Activated naive CD8-positive, alpha-beta T cell treated with anti-CD3 and anti-CD28 coated beads, Interleukin-2, amount 50 U/mL, for 16 hours (primary cell): ENCODE measurements at regions not wholly inside any gene's neighbourhood (a gene's known extent, or its start where the extent isn't known, plus 50 kb on each side); places are given as distances from the start of the nearest gene placed in this dataset.

ENCODE experiments used
- DNase-seq: peaks from one replicate; pipeline ENCODE4 v3.0.0-alpha.2; 2020; ENCODE audit warnings: low read depth, low spot score

DNA sequence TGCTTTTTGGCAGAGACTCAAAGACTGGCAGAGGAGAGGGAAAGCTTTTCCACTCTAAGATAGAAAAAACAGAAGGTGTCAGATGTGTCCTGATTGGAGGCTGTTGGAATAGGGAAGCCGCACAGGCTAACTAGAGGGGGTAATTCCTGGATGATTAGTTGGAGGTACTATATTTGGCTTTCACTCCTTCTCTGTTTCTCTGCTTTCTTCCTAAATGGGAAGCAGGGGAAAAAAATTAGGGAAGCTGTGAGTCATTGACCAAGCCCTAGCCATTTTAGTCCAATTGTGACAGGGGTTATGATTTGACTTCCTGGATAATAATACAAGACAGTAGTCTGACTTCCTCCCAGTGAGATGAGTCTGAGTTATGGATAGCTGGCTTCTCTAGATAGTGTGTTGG lies 475.2 kb upstream of the CELF2 start:
- no peak for DNase-seq

DNA sequence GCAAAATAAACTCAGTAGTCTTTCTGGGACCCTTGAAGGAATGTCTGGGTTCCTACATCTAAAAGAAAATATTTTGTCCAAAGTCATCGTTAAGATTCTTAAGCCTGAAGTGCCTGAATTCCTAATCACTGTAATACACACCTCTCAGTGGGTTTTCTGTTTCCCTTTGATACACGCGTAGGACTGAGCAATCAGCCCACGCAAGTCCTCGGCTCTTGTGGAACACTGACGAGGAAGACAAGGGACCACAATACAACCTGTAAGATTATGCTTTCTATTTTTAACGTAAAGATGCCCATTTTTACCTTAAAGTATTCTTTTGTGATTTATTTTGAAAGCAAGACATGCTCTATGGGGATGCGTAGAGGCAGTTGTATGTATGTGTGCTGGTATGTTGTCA lies 472.8 kb upstream of the CELF2 start:
- no peak for DNase-seq

DNA sequence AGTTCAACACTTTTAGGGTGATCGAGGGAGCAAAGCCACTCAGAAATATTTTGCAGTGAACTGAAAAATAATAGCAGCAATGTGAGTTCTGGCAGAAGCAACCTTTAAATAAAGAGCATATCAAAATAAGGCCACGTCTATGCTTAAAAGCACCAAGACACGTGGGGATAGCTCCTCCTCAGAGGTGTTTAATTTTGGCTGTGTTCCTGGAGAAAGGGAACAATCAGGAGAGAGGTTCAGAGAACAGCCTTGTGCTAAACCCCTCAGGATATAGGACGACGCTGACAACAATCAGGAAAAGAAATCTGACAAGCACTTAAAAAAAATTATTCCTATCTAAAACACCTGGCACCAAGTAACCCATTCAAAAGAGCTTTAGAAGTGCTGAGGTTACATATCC lies 471.9 kb upstream of the CELF2 start:
- DNase-seq: no peak

DNA sequence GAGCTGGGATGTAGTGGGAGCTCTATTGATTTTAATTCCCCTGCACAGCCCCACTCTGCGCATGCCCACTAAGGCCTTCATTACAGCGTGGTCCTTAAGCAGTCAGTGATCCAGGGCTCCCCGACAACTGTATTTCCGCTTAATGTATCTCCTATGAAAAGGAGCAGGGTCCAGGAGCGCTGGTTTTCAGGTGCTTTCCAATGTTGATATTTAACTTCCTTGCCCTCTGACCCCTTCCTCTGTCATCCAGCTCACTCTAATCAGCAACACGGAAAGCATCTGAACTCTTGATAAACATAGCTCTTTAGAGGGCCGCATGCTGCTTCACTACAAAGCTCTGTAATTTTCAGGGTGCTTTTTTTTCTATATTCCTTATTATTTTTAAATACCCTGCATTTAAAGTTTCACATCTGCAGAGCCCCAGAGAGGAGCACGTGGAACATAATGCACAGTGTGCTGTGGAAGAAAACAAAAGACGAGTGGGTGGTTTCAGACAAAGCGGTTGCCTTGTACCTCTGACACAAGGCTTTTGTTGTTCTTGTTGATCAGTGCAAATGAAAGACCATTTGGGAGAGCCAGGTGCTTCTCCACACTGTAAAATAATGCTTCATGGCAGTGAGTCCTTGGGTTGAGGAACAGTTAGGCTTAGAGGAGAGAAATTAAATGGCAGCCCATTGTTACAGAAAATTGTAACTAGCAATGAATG lies 465.9 kb upstream of the CELF2 start:
- no peak for DNase-seq

DNA sequence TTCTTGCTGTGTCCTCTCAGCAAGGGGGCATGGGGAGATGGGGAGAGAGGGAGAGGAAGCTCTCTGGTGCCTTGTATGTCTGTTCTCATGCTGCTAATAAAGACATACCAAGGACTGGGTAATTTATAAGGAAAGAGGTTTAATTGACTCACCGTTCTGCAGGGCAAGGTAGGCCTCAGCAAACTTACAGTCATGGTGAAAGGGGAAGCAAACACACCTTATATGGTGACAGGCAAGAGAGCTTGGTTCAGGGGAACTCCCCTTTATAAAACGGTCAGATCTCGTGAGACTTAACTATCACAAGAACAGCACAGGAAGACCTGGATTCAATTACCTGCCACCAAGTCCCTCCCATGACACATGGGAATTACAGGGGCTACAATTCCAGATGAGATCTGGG lies 464.7 kb upstream of the CELF2 start:
- DNase-seq: no peak

DNA sequence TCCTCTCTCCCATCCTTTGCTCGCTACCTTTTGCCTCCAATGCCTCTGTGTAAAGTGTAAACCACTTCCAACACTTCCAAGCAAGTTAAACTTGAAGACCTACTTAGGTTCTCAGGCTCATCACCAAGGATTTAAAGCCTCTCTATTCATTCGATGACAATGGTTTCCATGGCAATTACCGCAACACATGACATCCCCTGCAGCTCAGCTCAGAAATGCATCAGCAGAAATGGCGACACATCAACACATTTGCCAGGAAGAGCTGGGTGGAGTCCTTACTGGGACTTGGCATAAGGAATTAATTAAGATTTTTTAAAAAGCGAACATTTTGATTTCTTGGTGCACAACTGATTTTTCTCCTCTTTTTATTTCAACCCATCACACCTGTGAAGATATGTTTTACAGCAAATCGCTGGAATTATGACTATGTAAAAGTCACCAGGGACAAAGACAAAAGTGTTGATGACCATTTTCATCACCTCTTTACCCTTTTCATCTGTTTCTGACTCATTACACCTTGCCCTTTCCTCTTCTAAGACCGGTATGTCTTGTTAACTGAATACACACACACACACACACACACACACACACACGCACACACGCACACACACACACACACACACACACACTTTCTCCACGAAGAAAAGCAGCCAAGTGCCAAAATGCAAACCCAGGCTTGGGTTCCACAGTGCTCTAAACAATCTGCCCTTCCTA lies 453.4 kb upstream of the CELF2 start:
- DNase-seq: no peak

DNA sequence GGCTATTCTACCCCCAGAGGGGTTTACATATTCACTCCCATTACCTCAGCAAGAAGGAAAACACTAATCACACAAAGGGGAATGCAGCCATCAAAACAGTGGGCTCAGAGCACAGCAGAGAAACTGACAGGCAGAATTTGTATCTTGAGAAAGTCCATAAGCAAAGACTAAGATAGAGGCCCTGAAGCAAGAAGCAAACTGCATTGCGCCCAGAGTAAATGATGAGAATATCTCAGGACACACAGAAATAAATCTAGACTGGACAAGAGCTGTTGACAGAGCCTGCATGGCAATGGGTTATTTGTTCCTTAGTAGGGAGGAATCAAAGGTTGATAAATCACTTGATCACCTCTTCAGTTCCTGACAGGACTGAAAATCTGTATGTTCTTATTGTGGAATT lies 440.7 kb upstream of the CELF2 start:
- DNase-seq: no peak

DNA sequence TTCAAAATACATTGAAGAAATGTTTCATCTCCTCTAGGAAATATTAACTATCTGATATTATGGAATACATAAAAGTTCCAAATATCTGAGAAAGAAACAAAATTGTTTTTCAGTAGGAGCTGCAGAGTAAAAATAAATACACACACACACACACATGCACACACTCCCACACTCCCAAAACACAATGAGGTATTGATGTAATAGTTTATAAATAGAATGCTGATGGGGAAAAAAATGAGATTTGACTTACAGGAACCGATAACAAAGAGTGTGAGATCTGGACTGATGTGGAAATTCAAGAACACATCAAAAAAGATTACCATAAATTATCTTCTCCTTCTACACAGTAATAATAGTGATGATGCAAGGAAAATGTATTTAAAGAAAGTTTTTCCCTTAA lies 438.0 kb upstream of the CELF2 start:
- no peak for DNase-seq

DNA sequence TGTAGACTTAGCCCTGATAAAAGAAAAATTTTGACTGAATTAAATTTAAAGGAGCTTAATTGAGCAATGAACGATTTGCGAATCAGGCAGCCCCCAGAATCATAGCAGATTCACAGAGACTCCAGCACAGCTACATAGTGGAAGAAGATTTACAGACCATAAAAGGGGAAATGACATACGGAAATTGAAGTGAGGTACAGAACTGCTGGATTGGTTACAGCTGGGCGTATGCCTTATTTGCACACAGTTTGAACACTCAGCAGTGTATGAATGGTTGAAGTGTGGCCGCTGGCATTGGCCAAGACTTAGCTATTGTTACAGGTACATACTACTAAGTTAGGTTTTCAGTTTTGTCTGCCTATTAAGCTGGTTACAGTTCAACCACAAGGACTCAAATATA lies 433.5 kb upstream of the CELF2 start:
- no peak for DNase-seq

DNA sequence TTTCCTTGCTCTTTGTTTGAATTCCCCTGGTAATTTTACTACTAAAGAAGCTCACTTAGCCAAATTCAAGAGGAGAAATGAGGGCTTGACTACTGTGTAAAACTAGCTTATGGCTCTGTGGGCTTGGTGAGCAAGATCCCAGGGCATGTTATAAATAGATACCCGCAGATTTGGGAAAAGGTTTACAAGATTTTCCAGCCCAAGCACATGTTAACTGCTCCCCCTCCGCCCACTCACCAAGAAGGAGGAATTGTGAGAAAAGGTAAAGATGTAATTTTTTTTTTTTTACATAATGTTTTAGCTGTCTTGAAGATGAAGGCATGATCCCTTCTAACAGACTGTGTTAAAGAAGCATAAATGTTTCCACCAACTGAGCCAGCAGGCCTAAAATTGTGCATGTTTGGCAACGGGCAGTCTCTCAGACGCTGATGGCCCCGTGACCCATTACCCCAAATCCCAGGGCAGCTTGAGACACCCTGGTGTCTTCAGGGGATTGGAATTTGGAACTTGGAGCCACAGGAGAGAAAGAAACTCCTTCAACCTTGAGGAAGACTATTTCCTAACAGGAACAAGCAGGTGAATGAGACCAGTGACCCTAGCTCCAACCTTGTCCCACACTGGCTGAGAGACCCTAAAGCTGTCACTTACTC lies 429.8 kb upstream of the CELF2 start:
- DNase-seq: no peak

DNA sequence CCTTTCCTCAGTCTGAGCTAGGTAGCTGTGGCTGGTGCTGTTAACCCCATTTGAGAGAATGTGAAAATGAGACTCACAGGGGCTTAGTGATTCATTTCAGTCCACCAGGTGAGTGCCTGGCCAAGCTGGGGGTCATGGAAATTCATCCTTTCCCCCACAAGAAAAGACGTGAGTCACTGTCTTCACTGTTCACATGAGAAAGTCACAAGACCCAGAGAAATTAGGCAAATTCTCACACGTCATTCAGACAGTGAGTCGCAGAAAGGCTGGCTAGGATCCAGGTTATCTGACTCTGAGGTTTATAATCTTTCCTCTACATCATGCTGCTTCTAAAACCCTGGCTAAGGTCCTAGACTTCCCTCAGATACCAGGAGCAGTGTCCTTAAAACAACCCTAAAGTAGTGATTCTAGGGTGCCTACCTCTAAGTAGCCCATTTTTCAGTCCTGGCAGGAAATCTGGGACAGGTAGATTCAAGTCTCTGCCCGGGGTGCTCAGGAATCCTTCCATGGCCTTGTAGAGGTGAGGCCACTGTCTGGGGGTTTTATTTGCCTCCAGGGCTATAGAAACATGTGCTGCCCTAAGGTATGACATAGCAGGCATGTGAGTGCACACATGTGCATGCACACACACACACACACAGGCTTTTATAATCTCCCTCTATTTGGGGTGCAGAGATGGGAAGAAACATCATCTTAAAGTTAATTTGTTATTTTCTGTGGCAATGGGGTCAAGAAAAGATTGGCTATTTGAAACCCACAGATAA lies 427.9 kb upstream of the CELF2 start:
- DNase-seq: no peak

DNA sequence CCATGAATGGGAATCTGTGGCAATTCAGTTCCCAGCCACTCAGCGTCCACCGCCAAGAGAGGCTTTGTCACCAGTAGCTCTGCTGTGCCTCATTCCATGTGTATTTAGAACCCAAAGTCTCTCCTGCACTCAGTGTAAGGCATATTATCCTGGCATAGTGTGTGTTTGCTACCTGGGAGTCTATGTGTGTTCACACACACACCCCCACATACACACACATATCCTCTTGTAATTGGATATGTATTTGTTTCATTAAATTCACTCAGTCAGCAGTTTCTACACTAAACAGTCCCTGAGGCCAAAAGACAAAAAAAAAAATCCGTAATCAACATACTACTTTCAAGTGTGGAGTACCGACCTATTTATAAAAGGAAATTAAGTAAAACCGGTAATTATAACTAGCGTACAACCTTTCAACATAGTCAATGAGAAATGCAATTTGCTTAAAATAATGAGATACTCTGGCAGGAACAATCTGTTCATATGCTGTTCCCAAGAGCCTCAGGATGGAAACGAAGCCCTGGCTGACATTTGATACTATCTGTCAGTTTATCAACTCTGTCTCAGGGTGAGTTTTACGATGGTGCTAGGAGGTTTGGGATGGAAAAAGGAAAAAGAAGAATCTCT lies 425.8 kb upstream of the CELF2 start:
- no peak for DNase-seq

DNA sequence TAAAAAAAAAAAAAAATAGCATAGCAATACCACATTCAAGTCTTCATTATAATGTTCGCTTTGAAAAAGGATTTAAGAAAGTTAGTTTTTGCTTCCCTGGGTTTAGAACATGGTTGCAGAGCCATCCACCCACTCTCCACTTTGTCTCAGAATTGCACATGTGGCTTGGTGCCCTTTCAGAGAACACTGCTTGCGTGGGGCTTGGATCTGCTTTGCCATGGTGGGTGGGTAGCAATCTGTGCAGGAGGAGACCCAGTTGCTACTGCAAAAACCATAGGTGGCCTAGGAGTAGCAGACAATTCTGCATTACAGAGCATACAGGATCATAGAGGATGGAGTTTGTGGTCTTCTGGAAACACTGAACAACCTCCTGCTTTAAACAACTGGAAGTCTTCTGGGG lies 421.4 kb upstream of the CELF2 start:
- DNase-seq: no peak

DNA sequence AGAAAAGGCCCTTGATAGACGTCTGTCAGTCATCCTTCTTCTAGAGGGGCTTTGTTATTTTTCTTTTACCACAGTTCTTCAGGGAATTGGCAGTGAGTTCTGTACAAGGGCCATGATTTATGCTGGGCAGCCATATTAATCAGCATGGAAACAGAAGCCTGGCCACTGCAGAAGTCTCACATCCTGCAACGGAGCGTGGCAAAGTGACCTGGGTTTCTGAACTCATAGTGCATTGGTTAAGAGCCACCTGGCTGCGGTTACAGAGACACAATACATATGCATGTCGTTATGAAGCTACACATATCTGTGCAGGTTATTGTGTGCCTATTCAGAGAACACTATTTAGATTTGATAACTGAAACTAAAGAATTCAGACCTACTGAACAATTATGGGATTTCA lies 419.4 kb upstream of the CELF2 start:
- no peak for DNase-seq

DNA sequence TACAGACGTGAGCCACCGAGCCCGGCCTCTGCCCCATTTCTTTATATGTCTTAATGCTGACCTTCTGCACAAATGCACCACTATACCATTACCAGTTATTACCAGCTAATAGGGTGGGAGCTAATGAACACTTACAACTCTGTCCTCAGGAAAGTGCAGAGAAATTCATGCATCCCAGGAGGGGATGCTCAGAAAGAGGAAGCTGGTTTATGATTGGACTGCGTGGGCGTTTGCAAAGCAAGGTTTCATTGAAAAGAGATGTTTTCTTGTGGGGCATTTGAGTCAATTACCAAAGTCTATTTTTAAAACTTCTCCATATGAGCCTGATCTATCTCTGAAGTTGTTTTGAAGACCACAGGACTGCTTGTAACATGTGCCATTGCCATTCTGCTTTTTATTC lies 417.7 kb upstream of the CELF2 start:
- DNase-seq: no peak

DNA sequence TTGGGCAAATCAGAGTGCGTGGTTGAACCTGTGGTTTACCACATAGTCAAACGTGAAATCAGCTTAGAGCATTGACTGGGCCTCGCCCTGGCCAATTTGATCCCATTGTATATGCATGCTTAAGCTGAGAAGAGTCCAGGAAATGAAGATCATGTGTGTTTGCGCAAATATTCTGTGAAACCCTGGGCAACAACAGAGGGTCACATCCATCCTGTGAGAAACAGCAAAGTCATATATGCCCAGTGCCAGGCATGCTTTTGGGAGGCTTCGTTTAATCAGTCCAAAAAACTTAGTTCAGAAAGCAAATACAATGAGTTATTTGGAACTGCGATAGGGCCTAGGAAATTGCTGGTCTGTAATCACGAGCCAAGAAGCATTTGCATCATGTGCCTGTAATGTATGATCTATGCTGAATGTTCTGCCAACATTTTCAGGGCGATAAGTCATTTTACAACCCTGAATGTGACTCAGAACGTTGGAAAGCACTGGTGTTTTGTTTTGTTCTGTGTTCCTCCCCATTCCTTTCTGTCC lies 412.1 kb upstream of the CELF2 start:
- DNase-seq: no peak

DNA sequence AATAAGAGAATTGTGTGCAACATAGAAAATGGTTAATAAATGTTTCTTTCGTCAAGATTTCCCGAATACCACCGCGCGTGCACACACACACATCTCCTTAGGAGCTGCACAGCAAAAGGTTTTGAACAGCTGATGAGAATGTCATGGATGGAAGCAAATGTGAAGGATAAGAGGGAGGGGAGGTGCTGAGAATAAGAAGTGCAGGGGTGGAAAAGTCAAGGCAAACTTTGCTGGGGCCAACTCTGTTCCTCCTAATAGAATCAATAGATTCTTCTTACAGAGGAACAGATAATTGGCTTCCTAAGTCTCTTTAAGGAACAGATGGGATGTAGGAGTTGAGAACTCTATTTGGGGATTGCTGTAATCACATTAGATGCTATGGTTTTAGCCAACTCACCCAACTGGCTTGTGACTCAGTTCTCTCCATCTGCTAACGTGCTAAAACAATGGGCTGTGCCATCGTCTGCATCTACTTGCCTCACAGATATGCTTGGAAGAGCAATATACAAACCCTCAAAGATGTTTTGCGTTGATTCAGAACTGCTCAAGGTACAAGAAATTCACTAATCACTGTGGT lies 408.2 kb upstream of the CELF2 start:
- no peak for DNase-seq

DNA sequence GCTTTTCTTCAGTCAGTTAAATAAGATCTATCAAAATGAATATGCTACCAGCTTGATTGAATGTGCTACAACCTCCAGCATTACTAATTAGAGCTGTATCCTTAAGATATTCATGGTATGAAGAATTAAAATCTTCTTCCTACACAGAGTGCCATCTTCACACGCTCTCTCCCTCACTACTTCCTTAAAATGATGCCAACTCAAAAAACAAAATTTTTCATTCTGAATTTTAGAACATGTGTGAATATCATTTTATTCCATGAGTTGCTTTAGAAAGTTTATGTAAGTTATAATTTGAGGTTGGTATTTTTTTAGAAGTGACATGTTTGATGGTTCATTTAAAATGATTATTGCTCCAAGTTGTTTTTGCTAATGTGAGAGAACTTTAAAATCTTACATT lies 407.5 kb upstream of the CELF2 start:
- no peak for DNase-seq

DNA sequence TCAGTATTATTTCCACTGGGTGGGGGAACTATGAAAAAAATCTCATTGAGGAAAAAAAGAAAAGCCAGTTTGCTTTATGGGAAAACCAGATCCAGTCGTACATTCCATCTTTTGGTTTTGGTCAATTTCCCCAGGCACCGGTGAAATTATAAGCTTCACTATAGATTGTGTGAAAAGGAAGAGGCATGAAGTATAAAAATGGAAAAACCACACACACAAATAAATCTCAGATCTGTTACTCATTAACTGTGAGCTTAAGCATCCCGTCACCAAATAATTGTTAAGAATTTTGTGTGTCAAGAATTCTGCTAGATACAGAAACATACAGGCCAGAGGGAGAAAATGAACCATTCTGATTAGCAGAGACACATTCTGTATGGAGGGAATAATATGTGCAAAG lies 405.5 kb upstream of the CELF2 start:
- DNase-seq: no peak

DNA sequence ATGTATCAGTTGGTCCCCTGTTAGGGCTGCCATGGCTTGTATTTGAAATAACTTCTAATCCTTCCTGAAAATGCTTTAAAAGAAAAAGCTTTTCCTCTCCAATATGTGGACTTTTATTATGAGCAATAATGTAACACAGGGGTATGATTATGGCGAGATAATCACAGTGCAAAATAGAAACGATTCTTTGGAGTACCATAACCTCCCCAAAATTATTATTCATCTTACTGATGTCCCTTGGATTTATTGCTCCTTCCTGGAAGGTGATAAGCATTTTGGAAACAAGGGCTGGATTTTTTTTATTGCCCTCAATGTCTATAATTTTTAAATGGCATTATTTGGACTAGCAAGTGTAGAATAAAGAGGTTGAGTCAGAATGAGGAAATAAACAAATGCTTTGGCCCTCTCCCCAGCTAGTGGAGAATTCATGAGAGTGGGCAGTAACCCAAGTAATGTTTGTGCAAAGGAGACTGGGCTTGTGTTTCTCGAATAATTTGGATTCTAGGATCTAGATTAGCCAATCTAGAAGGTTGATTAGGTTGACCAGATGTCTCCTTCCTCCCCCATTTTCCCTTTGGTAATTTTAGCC lies 403.9 kb upstream of the CELF2 start:
- DNase-seq: no peak

DNA sequence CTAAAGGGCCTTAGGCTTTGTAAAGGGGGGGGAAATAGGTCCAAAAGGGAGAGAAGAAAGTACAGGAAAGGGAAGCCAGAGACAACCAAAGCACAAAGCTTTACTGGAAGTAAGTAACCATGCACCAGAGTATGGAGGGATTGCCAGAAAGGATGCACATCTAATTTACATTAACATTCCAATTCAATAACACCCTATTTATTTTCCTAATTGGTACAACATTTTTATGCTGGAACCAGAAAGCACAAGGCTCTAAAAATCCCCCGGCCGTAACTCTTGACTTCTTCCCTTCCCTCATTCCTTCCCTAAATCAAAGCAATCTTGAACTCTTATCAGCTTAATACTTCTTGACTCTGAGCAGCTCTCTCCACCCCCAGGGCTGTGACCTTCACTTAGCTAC lies 400.0 kb upstream of the CELF2 start:
- no peak for DNase-seq
